Neuronal stem cell (in vitro differentiated cells): ENCODE measurements at regions not wholly inside any gene's neighbourhood (a gene's known extent, or its start where the extent isn't known, plus 50 kb on each side); places are given as distances from the start of the nearest gene placed in this dataset.

ENCODE experiments used
- DNase-seq: peaks from one replicate; pipeline ENCODE4 v3.0.0-alpha.2; 2013; ENCODE audit warnings: low spot score
- H2AFZ ChIP-seq: one replicate; pipeline ENCODE4 v1.6.1; 2013; ENCODE audit warnings: mild to moderate bottlenecking, low read length, inconsistent platforms
- H2AK5ac ChIP-seq: 2 replicates; pipeline ENCODE4 v1.6.1; 2013; ENCODE audit warnings: low read depth, mild to moderate bottlenecking, inconsistent platforms, low read length, moderate library complexity, mixed read lengths
- H2BK120ac ChIP-seq: 2 replicates; pipeline ENCODE4 v1.6.1; 2013; ENCODE audit warnings: low read depth, mild to moderate bottlenecking, inconsistent platforms, low read length, moderate library complexity, mixed read lengths
- H2BK12ac ChIP-seq: one replicate; pipeline ENCODE4 v1.6.1; 2013; ENCODE audit warnings: low read length, inconsistent platforms
- H2BK15ac ChIP-seq: 2 replicates; pipeline ENCODE4 v1.6.1; 2013; ENCODE audit warnings: mild to moderate bottlenecking, low read length, inconsistent platforms, mixed read lengths
- H2BK5ac ChIP-seq: one replicate; pipeline ENCODE4 v1.6.1; 2013; ENCODE audit warnings: inconsistent platforms, mild to moderate bottlenecking, low read length, moderate library complexity
- H3K14ac ChIP-seq: one replicate; pipeline ENCODE4 v1.6.1; 2013; ENCODE audit warnings: low read length, inconsistent platforms
- H3K18ac ChIP-seq: 2 replicates; pipeline ENCODE4 v1.6.1; 2013; ENCODE audit warnings: low read length, inconsistent platforms
- H3K23ac ChIP-seq: 2 replicates; pipeline ENCODE4 v1.6.1; 2013; ENCODE audit warnings: low read depth, mild to moderate bottlenecking, mixed read lengths, low read length, inconsistent platforms; ENCODE audit not compliant: poor library complexity
- H3K27ac ChIP-seq: replicated peaks from 3 replicates; pipeline ENCODE4 v1.5.1; 2013; ENCODE audit warnings: low read length, inconsistent platforms
- H3K27me3 ChIP-seq, 3 experiments: 2 replicates each; pipeline ENCODE4 v1.6.1; 2013; ENCODE audit warnings: low read length in 3 of 3, mild to moderate bottlenecking in 2 of 3, inconsistent platforms in 1 of 3, low read depth in 1 of 3, mixed read lengths in 1 of 3, moderate library complexity in 1 of 3; ENCODE audit not compliant: control insufficient read depth in 3 of 3, insufficient read depth in 3 of 3
- H3K36me3 ChIP-seq, 2 donors: replicated peaks in 1 of 2; 2 replicates each; pipeline ENCODE4 v1.6.1; 2013; ENCODE audit warnings: low read length in 2 of 2; ENCODE audit not compliant: control insufficient read depth in 2 of 2, insufficient read depth in 2 of 2
- H3K4ac ChIP-seq: 2 replicates; pipeline ENCODE4 v1.6.1; 2013; ENCODE audit warnings: inconsistent platforms, mild to moderate bottlenecking, low read length, moderate library complexity
- H3K4me1 ChIP-seq, 2 donors: 1 replicate in 1 of 2; 2 replicates in 1 of 2; pipeline ENCODE4 v1.6.1; 2013; ENCODE audit warnings: low read length in 2 of 2, low read depth in 1 of 2; ENCODE audit not compliant: control insufficient read depth in 2 of 2, insufficient read depth in 1 of 2
- H3K4me2 ChIP-seq: one replicate; pipeline ENCODE4 v1.6.1; 2013; ENCODE audit warnings: mild to moderate bottlenecking, low read length, inconsistent platforms; ENCODE audit not compliant: insufficient read depth, poor library complexity, severe bottlenecking
- H3K4me3 ChIP-seq, 2 donors: 2 replicates each; pipeline ENCODE4 v1.5.1; 2013; ENCODE audit warnings: low read length in 2 of 2, mild to moderate bottlenecking in 2 of 2, inconsistent platforms in 1 of 2, moderate library complexity in 1 of 2
- H3K79me1 ChIP-seq: one replicate; pipeline ENCODE4 v1.6.1; 2013; ENCODE audit warnings: low read depth, mild to moderate bottlenecking, inconsistent platforms, low read length, moderate library complexity
- H3K9ac ChIP-seq: one replicate; pipeline ENCODE4 v1.6.1; 2013; ENCODE audit warnings: mild to moderate bottlenecking, low read depth, low read length, inconsistent platforms; ENCODE audit not compliant: poor library complexity
- H3K9me3 ChIP-seq, 2 donors: replicated peaks in 1 of 2; 2 replicates each; pipeline versions ENCODE3 to v1.6.1; 2013; ENCODE audit warnings: low read length in 2 of 2, mild to moderate bottlenecking in 2 of 2, inconsistent platforms in 1 of 2, low read depth in 1 of 2, mixed read lengths in 1 of 2, moderate library complexity in 1 of 2; ENCODE audit not compliant: control insufficient read depth in 2 of 2, insufficient read depth in 1 of 2
- H4K8ac ChIP-seq: one replicate; pipeline ENCODE4 v1.6.1; 2013; ENCODE audit warnings: low read depth, mild to moderate bottlenecking, inconsistent platforms, low read length, moderate library complexity
- H4K91ac ChIP-seq: one replicate; pipeline ENCODE4 v1.6.1; 2013; ENCODE audit warnings: low read length, low read depth, mild to moderate bottlenecking, inconsistent platforms; ENCODE audit not compliant: poor library complexity
- WGBS, 2 donors: extraction: QIAGEN DNeasy Blood & Tissue Kit; methylation state at CpG; one replicate each; pipeline ENCODE4 v1.1.7; 2013; ENCODE audit warnings: missing lambda C conversion rate in 2 of 2, mixed read lengths in 1 of 2; ENCODE audit not compliant: insufficient read length in 2 of 2, insufficient replicate concordance in 1 of 2; ENCODE audit errors: extremely low coverage in 2 of 2; 5-methylcytosine and 5-hydroxymethylcytosine counted together

- no peak overlapping the region for H2BK5ac ChIP-seq
- H3K36me3 ChIP-seq = no peaks in the 10 kb centered on the region
- no peak overlapping the region for H2BK12ac ChIP-seq
- no peak overlapping the region for H3K27ac ChIP-seq
- no peak overlapping the region for H3K9ac ChIP-seq
- H3K27me3 ChIP-seq = no peaks in the 10 kb centered on the region
- H2BK120ac ChIP-seq = no peak overlapping the region
- H3K4me3 ChIP-seq = no peak overlapping the region
- H3K4me1 ChIP-seq = no peaks in the 10 kb centered on the region
- no peak overlapping the region for H2AK5ac ChIP-seq
- H4K91ac ChIP-seq = no peak overlapping the region
- H3K79me1 ChIP-seq = no peaks in the 10 kb centered on the region
- H2BK15ac ChIP-seq = no peak overlapping the region
- no peak overlapping the region for H3K4me2 ChIP-seq
- no CpG with 5 or more reads among the region's 4 CpGs for WGBS, 2 donors
- no peak overlapping the region for H3K4ac ChIP-seq
- no peak for DNase-seq
- no peak overlapping the region for H3K23ac ChIP-seq
- H2AFZ ChIP-seq = no peak overlapping the region
- no peak overlapping the region for H4K8ac ChIP-seq
- no peak overlapping the region for H3K14ac ChIP-seq
- H3K18ac ChIP-seq = no peak overlapping the region
- no peaks in the 10 kb centered on the region for H3K9me3 ChIP-seq
These were observed 282.5 kb upstream of the PCDH10 start for GRCh38 chr4:132866616-132867015.

DNA sequence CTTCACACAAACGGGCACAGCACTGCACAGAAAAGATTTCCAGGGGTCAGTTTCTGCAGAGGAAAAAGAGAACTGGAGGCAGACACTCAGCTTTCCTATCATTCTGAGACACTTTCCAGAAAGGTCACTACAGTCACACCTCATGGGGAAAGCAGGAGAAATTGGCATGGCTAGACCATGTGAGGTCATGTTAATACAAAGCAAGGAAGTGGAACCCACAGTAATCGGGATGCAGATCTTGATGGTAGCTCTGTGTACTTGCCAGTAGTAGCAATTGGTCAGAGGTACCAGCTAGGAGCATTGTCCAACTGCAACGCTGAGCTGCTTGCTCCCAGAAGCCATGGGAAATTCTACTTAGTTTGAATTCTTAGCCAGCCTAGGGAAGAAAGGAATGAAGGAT lies 255.3 kb upstream of the PCDH10 start:
- no peak overlapping the region for H3K23ac ChIP-seq
- H3K36me3 ChIP-seq = no peaks in the 10 kb centered on the region
- H3K18ac ChIP-seq = no peak overlapping the region
- no peaks in the 10 kb centered on the region for H3K4me1 ChIP-seq
- no peak overlapping the region for H3K4me3 ChIP-seq
- WGBS, 2 donors = no CpG with 5 or more reads among the region's 3 CpGs
- no peak overlapping the region for H3K27ac ChIP-seq
- H2AK5ac ChIP-seq = no peak overlapping the region
- H2BK12ac ChIP-seq = no peak overlapping the region
- H2BK5ac ChIP-seq = no peak overlapping the region
- H2BK120ac ChIP-seq = no peak overlapping the region
- H2AFZ ChIP-seq = peak overlapping the region; percentile 30
- no peaks in the 10 kb centered on the region for H3K27me3 ChIP-seq
- H3K14ac ChIP-seq = no peak overlapping the region
- no peaks in the 10 kb centered on the region for H3K79me1 ChIP-seq
- no peak overlapping the region for H3K9ac ChIP-seq
- H4K91ac ChIP-seq = no peak overlapping the region
- DNase-seq = no peak
- no peak overlapping the region for H3K4me2 ChIP-seq
- H3K9me3 ChIP-seq = no peaks in the 10 kb centered on the region
- H2BK15ac ChIP-seq = no peak overlapping the region
- no peak overlapping the region for H3K4ac ChIP-seq
- H4K8ac ChIP-seq = no peak overlapping the region

DNA sequence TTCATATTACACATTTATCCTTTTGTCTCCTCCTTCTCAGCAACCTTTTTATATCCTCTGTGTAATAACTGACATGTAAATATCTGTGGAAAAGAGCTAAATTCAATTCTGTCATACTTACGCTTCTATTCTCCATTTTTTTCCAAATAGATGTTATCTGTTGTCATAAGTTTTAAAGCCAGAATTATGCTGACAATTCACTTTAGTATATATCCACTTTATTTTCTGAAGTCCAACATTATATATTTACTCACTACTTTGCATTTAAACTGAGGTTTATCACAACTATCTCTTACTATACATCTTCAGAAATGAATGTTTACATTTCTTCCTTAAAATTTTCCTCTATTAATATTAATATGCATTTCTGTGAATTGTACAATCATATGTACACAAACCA lies 247.9 kb upstream of the PCDH10 start:
- no peak overlapping the region for H2AFZ ChIP-seq
- H2BK120ac ChIP-seq = no peak overlapping the region
- H3K14ac ChIP-seq = no peak overlapping the region
- no peak overlapping the region for H3K4ac ChIP-seq
- H3K9ac ChIP-seq = no peak overlapping the region
- H3K4me2 ChIP-seq = no peak overlapping the region
- H4K91ac ChIP-seq = no peak overlapping the region
- no peak overlapping the region for H2BK5ac ChIP-seq
- H3K9me3 ChIP-seq = no peaks in the 10 kb centered on the region
- H2BK12ac ChIP-seq = no peak overlapping the region
- no peak overlapping the region for H2BK15ac ChIP-seq
- H3K27ac ChIP-seq = no peak overlapping the region
- H3K23ac ChIP-seq = no peak overlapping the region
- H3K4me1 ChIP-seq = no peaks in the 10 kb centered on the region
- DNase-seq = no peak
- H3K4me3 ChIP-seq = no peak overlapping the region
- H3K79me1 ChIP-seq = no peaks in the 10 kb centered on the region
- WGBS, 2 donors = no CpG with 5 or more reads among the region's 1 CpG
- no peaks in the 10 kb centered on the region for H3K36me3 ChIP-seq
- no peak overlapping the region for H2AK5ac ChIP-seq
- H4K8ac ChIP-seq = no peak overlapping the region
- no peaks in the 10 kb centered on the region for H3K27me3 ChIP-seq
- H3K18ac ChIP-seq = no peak overlapping the region

DNA sequence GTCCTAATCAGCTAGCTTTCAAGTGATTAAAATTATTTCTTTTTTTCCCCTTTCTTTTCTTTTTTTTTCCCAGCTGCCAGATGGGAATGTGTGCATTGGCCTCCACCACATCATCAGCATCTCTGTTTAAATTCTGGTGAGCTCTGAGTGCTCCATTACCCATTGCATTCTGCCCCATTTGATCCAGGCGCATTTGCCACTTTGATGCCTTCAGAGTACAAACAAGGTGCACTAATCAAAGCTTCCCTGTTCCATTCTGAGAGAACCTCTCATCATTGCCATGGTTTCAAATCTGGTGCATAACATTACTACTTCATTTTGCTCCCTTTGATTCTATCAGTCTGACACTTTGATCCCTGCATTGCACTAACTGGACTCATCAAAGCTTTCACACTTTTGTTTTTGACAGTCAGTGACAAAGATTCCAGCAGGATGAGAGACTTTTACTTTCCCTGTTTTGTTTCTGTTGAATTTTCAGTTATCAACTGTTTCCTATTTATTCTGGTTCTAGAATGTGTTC lies 238.8 kb upstream of the PCDH10 start:
- H4K91ac ChIP-seq = no peak overlapping the region
- no peak for DNase-seq
- H3K27me3 ChIP-seq = no peaks in the 10 kb centered on the region
- no peaks in the 10 kb centered on the region for H3K36me3 ChIP-seq
- no peak overlapping the region for H2BK120ac ChIP-seq
- H2BK15ac ChIP-seq = no peak overlapping the region
- no peak overlapping the region for H2BK12ac ChIP-seq
- H3K14ac ChIP-seq = no peak overlapping the region
- no peak overlapping the region for H3K9ac ChIP-seq
- no peak overlapping the region for H2BK5ac ChIP-seq
- no peak overlapping the region for H3K23ac ChIP-seq
- no peak overlapping the region for H3K4ac ChIP-seq
- no peak overlapping the region for H2AFZ ChIP-seq
- H3K79me1 ChIP-seq = no peaks in the 10 kb centered on the region
- no peak overlapping the region for H3K4me2 ChIP-seq
- H3K18ac ChIP-seq = no peak overlapping the region
- H4K8ac ChIP-seq = no peak overlapping the region
- no peaks in the 10 kb centered on the region for H3K4me1 ChIP-seq
- H2AK5ac ChIP-seq = no peak overlapping the region
- no peak overlapping the region for H3K27ac ChIP-seq
- peaks cover 0 to 1% of the 10 kb centered on the region in 2 donors for H3K9me3 ChIP-seq
- H3K4me3 ChIP-seq = no peak overlapping the region
- WGBS, 2 donors = no CpG with 5 or more reads among the region's 1 CpG
